ENCODE measurements at regions not wholly inside any gene's neighbourhood (a gene's known extent, or its start where the extent isn't known, plus 50 kb on each side); places are given as distances from the start of the nearest gene placed in this dataset.

GRCh38 chr5:39876146-39876545, 451.4 kb upstream of the DAB2 start:
- no peak for DNase-seq (ENCODE audit: low spot score)
- TF ChIP-seq CTCF (conservative IDR thresholded peaks at IDR 0.05; ENCODE audit: low read depth, low read length) (no peak), EZH2 (IDR thresholded peaks at IDR 0.05; ENCODE audit: borderline replicate concordance, low read depth, low read length, poor library complexity, severe bottlenecking) (no peak)
- Histone ChIP-seq H3K4me1 (ENCODE audit: insufficient read depth, low read length, poor library complexity, severe bottlenecking) (no peaks in the 10 kb centered on the region), H3K27me3 (replicated peaks; ENCODE audit: insufficient read depth, low read depth, low read length, poor library complexity) (no peaks in the 10 kb centered on the region), H3K27ac (ENCODE audit: low read depth, low read length, poor library complexity, severe bottlenecking) (no peak overlapping the region), H3K9me3 (ENCODE audit: low read depth, low read length, poor library complexity, severe bottlenecking) (no peaks in the 10 kb centered on the region), H3K4me3 (ENCODE audit: low read depth, low read length, poor library complexity, severe bottlenecking) (no peak overlapping the region), H3K36me3 (ENCODE audit: insufficient read depth, low read length, poor library complexity, severe bottlenecking) (no peaks in the 10 kb centered on the region)
- ChIA-PET CTCF (no interaction called here), POLR2A (ENCODE audit: low non-redundant PET) (no interaction called here)
- no TSS peak for BruUV-seq (replicated peaks)
- intact Hi-C loops (cut with micrococcal nuclease; ENCODE audit: unreplicated experiment) = no loop called here

- Histone ChIP-seq H3K4me3 (ENCODE audit: low read depth, low read length, poor library complexity, severe bottlenecking) (no peak overlapping the region), H3K9me3 (ENCODE audit: low read depth, low read length, poor library complexity, severe bottlenecking) (no peaks in the 10 kb centered on the region), H3K27ac (ENCODE audit: low read depth, low read length, poor library complexity, severe bottlenecking) (no peak overlapping the region), H3K36me3 (ENCODE audit: insufficient read depth, low read length, poor library complexity, severe bottlenecking) (no peaks in the 10 kb centered on the region), H3K4me1 (ENCODE audit: insufficient read depth, low read length, poor library complexity, severe bottlenecking) (no peaks in the 10 kb centered on the region), H3K27me3 (replicated peaks; ENCODE audit: insufficient read depth, low read depth, low read length, poor library complexity) (no peaks in the 10 kb centered on the region)
- ChIA-PET POLR2A (ENCODE audit: low non-redundant PET) (no interaction called here), CTCF (no interaction called here)
- intact Hi-C loops (cut with micrococcal nuclease; ENCODE audit: unreplicated experiment) = no loop called here
- no peak for DNase-seq (ENCODE audit: low spot score)
- TF ChIP-seq EZH2 (IDR thresholded peaks at IDR 0.05; ENCODE audit: borderline replicate concordance, low read depth, low read length, poor library complexity, severe bottlenecking) = no peak
- no peak for TF ChIP-seq CTCF (conservative IDR thresholded peaks at IDR 0.05; ENCODE audit: low read depth, low read length)
- BruUV-seq (replicated peaks) = no TSS peak
Observed at GRCh38 chr5:39870137-39870536, 445.4 kb upstream of the DAB2 start.

- no peak overlapping the region for H3K27ac ChIP-seq (ENCODE audit: low read depth, low read length, poor library complexity, severe bottlenecking)
- no peak overlapping the region for H3K4me3 ChIP-seq (ENCODE audit: low read depth, low read length, poor library complexity, severe bottlenecking)
- ChIA-PET CTCF (no interaction called here), POLR2A (ENCODE audit: low non-redundant PET) (no interaction called here)
- intact Hi-C loops (cut with micrococcal nuclease; ENCODE audit: unreplicated experiment) = no loop called here
- DNase-seq (ENCODE audit: low spot score) = no peak
- H3K36me3 ChIP-seq (ENCODE audit: insufficient read depth, low read length, poor library complexity, severe bottlenecking) = no peaks in the 10 kb centered on the region
- no peaks in the 10 kb centered on the region for H3K27me3 ChIP-seq (replicated peaks; ENCODE audit: insufficient read depth, low read depth, low read length, poor library complexity)
- TF ChIP-seq CTCF (conservative IDR thresholded peaks at IDR 0.05; ENCODE audit: low read depth, low read length) = no peak
- TF ChIP-seq EZH2 (IDR thresholded peaks at IDR 0.05; ENCODE audit: borderline replicate concordance, low read depth, low read length, poor library complexity, severe bottlenecking) = no peak
- BruUV-seq (replicated peaks) = no TSS peak
- no peaks in the 10 kb centered on the region for H3K4me1 ChIP-seq (ENCODE audit: insufficient read depth, low read length, poor library complexity, severe bottlenecking)
- no peaks in the 10 kb centered on the region for H3K9me3 ChIP-seq (ENCODE audit: low read depth, low read length, poor library complexity, severe bottlenecking)
Observed at GRCh38 chr5:39869396-39869795, 444.6 kb upstream of the DAB2 start.

Data from A673 (cell line).